Glutamatergic neuron (in vitro differentiated cells): ENCODE measurements at regions not wholly inside any gene's neighbourhood (a gene's known extent, or its start where the extent isn't known, plus 50 kb on each side); places are given as distances from the start of the nearest gene placed in this dataset.

Experiments
- DNase-seq: peaks from one replicate; pipeline ENCODE4 v3.0.0; 2022
- H3K27ac Mint-ChIP-seq: one replicate; pipeline ENCODE4 v1.8.0; 2020; ENCODE audit warnings: mild to moderate bottlenecking, mixed read lengths, inconsistent platforms; ENCODE audit not compliant: unreplicated experiment
- H3K27me3 Mint-ChIP-seq: one replicate; pipeline ENCODE4 v1.8.0; 2020; ENCODE audit warnings: mild to moderate bottlenecking, moderate library complexity, mixed read lengths, inconsistent platforms; ENCODE audit not compliant: unreplicated experiment
- H3K36me3 Mint-ChIP-seq: one replicate; pipeline ENCODE4 v1.8.0; 2020; ENCODE audit warnings: mild to moderate bottlenecking, mixed read lengths, inconsistent platforms; ENCODE audit not compliant: unreplicated experiment
- H3K4me1 Mint-ChIP-seq: one replicate; pipeline ENCODE4 v1.8.0; 2020; ENCODE audit warnings: mild to moderate bottlenecking, low read depth, mixed read lengths, inconsistent platforms; ENCODE audit not compliant: unreplicated experiment
- H3K4me3 Mint-ChIP-seq: one replicate; pipeline ENCODE4 v1.8.0; 2020; ENCODE audit warnings: mild to moderate bottlenecking, mixed read lengths, inconsistent platforms; ENCODE audit not compliant: unreplicated experiment
- H3K9me3 Mint-ChIP-seq: one replicate; pipeline ENCODE4 v1.8.0; 2020; ENCODE audit warnings: mild to moderate bottlenecking, moderate library complexity, mixed read lengths, inconsistent platforms; ENCODE audit not compliant: unreplicated experiment
- TF ChIP-seq, protein P1 (sequence below): fragments of 200-600 bp; sonication (generic); IDR thresholded peaks from one replicate; pipeline ENCODE4 v1.5.0; 2021; ENCODE audit not compliant: partially characterized antibody, unreplicated experiment

DNA sequence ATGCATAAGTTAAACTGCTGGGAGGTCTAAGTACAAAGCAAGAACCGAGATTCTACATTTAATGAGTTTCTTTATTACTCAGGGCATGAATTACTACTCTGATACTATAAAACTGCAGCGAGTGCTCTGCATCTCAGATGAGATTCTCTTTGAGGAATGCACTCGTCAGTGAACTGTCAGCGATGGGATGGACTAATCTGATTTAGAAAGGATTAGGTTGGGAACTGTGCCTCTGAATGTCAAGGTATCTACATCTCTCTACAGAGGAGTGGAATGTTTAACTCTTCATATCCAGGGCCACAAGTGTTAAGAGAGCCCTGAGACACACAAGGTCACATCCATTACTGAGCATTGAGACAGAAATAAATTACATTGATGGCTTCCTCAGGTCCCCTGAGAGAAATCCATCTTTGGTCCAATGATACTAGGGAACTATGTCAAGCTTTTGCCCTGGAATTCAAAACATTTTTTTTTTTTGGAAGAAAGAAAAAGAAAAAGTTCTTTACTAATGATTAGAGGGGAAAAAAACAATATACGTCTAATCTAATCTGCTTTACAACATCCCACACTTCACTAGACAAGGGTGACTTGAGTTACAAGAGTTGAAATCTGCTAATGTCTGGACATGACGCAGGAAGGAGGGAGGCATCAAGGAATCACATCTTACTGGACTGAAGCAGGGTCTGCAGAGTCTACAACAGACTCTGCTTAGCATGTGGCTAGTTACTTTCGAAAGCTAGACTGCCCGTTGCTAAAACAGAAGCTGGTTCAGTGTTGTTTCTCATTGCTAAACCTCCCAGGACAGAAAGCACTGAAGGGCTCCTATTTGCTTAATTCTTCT lies 270.0 kb upstream of the TLE4 start:
- DNase-seq = no peak
- TF ChIP-seq, protein P1, sequence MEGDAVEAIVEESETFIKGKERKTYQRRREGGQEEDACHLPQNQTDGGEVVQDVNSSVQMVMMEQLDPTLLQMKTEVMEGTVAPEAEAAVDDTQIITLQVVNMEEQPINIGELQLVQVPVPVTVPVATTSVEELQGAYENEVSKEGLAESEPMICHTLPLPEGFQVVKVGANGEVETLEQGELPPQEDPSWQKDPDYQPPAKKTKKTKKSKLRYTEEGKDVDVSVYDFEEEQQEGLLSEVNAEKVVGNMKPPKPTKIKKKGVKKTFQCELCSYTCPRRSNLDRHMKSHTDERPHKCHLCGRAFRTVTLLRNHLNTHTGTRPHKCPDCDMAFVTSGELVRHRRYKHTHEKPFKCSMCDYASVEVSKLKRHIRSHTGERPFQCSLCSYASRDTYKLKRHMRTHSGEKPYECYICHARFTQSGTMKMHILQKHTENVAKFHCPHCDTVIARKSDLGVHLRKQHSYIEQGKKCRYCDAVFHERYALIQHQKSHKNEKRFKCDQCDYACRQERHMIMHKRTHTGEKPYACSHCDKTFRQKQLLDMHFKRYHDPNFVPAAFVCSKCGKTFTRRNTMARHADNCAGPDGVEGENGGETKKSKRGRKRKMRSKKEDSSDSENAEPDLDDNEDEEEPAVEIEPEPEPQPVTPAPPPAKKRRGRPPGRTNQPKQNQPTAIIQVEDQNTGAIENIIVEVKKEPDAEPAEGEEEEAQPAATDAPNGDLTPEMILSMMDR = no peak
- Mint-ChIP-seq H3K4me3 (no peak overlapping the region), H3K4me1 (peaks cover 2% of the 10 kb centered on the region), H3K27me3 (peaks cover 1% of the 10 kb centered on the region), H3K9me3 (no peaks in the 10 kb centered on the region), H3K27ac (no peak overlapping the region), H3K36me3 (no peaks in the 10 kb centered on the region)

DNA sequence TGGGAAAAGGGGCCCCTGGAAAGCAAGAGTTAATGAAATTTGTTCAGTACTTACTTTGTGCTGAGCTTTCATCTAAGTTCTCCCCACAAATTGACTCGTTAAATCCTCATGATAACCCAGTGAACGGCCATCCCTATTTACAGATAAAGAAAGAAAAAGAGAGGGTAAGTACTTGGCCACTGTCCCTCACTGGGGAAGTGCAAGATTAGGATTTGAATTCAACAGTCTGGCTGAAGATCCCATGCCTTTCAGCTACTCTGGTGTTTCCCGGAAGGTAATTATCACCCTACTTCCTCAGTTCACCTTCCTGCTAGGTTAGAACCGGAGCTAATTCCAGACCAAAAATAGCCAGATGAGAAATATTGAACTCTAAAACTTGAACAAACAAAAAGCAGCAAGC lies 269.2 kb upstream of the TLE4 start:
- TF ChIP-seq, protein P1 = no peak
- Mint-ChIP-seq H3K27ac (no peak overlapping the region), H3K4me3 (no peak overlapping the region)

DNA sequence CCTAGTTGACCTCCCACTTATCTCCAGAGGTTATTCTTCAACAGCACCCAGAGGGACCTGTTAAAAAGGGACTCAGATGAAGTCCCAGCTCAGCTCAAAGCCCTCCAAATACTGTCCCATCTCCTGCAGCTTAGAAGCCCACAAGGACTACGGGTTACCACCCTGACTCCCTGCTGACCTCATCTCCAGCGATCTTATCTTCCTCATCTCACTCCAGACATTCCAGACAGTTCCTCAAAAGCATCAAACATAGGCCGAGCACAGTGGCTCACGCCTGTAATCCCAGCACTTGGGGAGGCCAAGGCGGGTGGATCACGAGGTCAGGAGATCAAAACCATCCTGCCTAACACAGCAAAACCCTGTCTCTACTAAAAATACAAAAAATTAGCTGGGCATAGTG lies 263.8 kb upstream of the TLE4 start:
- Mint-ChIP-seq H3K27ac (no peak overlapping the region), H3K4me1 (no peaks in the 10 kb centered on the region), H3K9me3 (no peaks in the 10 kb centered on the region)

More for the DNA sequence above, 269.2 kb upstream of the TLE4 start:
- Mint-ChIP-seq H3K36me3 (no peaks in the 10 kb centered on the region), H3K27me3 (peaks cover 1% of the 10 kb centered on the region), H3K9me3 (no peaks in the 10 kb centered on the region), H3K4me1 (peaks cover 2% of the 10 kb centered on the region)
- DNase-seq = no peak

DNA sequence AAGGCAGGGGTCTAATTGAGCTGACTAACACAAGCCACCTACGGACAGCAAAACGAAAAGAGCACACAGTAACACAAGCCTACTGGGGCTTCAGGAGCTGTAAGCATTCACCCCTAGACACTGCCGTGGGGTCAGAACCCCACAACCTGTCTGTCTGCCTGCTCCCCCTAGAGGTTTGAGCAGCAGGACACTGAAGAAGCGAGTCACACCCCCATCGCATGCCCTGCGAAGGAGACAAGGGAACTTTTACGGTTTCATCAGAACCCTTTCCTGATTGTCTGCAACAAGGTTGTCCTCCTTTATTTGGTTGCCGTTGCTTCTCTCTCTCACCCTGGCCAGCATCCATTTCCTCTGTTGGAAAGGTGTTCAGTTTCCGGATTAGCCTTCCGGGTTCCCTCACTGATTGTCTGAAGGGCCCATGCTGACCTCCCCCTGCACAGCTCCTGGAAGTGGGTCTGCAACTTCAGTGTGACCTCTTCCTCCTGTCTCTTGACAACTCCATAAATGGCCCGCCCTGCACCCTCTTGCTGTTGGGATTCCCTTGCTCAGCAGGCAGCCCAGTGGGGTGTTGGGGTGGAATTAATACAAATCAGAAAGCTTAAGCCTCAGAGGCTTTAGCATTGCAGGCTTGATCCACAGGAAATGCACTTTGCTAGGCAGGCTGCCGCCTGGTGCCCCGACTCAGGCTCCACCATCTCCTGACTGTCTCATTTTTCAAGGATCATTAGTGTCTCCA lies 258.9 kb upstream of the TLE4 start:
- no peak overlapping the region for H3K4me3 Mint-ChIP-seq
- TF ChIP-seq, protein P1 = no peak
- H3K27ac Mint-ChIP-seq = no peak overlapping the region
- H3K36me3 Mint-ChIP-seq = no peaks in the 10 kb centered on the region
- no peaks in the 10 kb centered on the region for H3K4me1 Mint-ChIP-seq
- H3K27me3 Mint-ChIP-seq = no peaks in the 10 kb centered on the region
- no peak for DNase-seq
- H3K9me3 Mint-ChIP-seq = no peaks in the 10 kb centered on the region

More for the DNA sequence above, 263.8 kb upstream of the TLE4 start:
- Mint-ChIP-seq H3K27me3 (no peaks in the 10 kb centered on the region), H3K4me3 (no peak overlapping the region), H3K36me3 (no peaks in the 10 kb centered on the region)
- no peak for DNase-seq
- TF ChIP-seq, protein P1 = no peak

DNA sequence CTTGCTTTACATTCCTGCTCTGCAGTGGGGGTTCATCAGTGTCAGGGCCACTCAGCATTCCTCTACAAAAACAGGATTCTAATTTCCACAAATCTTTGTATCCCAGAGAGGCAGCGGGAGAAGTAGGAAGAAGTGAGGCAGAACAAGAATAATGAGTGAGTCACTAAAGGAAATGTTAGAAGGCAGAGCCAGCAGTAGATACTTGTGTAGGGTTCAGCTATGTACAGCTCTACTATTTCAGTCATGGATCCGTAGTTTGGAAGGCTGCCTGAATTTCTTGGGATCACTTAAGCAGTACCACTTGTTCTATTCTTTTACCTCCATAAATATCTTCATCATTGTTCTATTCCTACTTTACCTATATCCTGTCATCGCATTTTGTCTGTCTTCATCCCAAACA lies 246.3 kb upstream of the TLE4 start:
- Mint-ChIP-seq H3K4me3 (no peak overlapping the region), H3K27me3 (no peaks in the 10 kb centered on the region), H3K27ac (no peak overlapping the region), H3K36me3 (no peaks in the 10 kb centered on the region), H3K9me3 (no peaks in the 10 kb centered on the region), H3K4me1 (no peaks in the 10 kb centered on the region)
- TF ChIP-seq, protein P1 = no peak
- no peak for DNase-seq
